ENCODE measurements at regions not wholly inside any gene's neighbourhood (a gene's known extent, or its start where the extent isn't known, plus 50 kb on each side); places are given as distances from the start of the nearest gene placed in this dataset.

GRCh38 chr6:87925373-87926060, 122.1 kb upstream of the SPACA1 start:
- TF ChIP-seq CTCF (IDR thresholded peaks at IDR 0.05; ENCODE audit: unreplicated experiment in 3 of 3), result no peak
- H3K27me3 Mint-ChIP-seq (ENCODE audit: low read depth), result peaks cover 4% of the 10 kb centered on the region
- no peaks in the 10 kb centered on the region for H3K36me3 Mint-ChIP-seq (ENCODE audit: low read depth)
- no peak overlapping the region for H3K27ac Mint-ChIP-seq
- no peaks in the 10 kb centered on the region for H3K9me3 Mint-ChIP-seq
- H3K4me3 Mint-ChIP-seq, result no peak overlapping the region
- peaks cover 26% of the 10 kb centered on the region for H3K4me1 Mint-ChIP-seq

- Mint-ChIP-seq H3K27ac (no peak overlapping the region), H3K4me3 (no peak overlapping the region), H3K27me3 (ENCODE audit: low read depth) (peaks cover 4% of the 10 kb centered on the region), H3K36me3 (ENCODE audit: low read depth) (no peaks in the 10 kb centered on the region), H3K4me1 (peaks cover 33% of the 10 kb centered on the region), H3K9me3 (no peaks in the 10 kb centered on the region)
- no peak for TF ChIP-seq CTCF (IDR thresholded peaks at IDR 0.05; ENCODE audit: unreplicated experiment in 3 of 3)
These were observed 124.1 kb upstream of the SPACA1 start for GRCh38 chr6:87923389-87924050.

GRCh38 chr6:87922947-87923330, 124.7 kb upstream of the SPACA1 start:
- no peak for TF ChIP-seq CTCF (IDR thresholded peaks at IDR 0.05; ENCODE audit: unreplicated experiment in 3 of 3)
- Mint-ChIP-seq H3K9me3 (no peaks in the 10 kb centered on the region), H3K4me1 (peaks cover 36% of the 10 kb centered on the region), H3K27me3 (ENCODE audit: low read depth) (peaks cover 4% of the 10 kb centered on the region), H3K4me3 (no peak overlapping the region), H3K36me3 (ENCODE audit: low read depth) (no peaks in the 10 kb centered on the region), H3K27ac (no peak overlapping the region)

- Mint-ChIP-seq H3K27me3 (ENCODE audit: low read depth) (peaks cover 4% of the 10 kb centered on the region), H3K4me3 (no peak overlapping the region), H3K4me1 (peaks cover 40% of the 10 kb centered on the region), H3K9me3 (no peaks in the 10 kb centered on the region), H3K36me3 (ENCODE audit: low read depth) (no peaks in the 10 kb centered on the region), H3K27ac (peak overlapping the region in 1 of 3 experiments; percentile 30)
- no peak for TF ChIP-seq CTCF (IDR thresholded peaks at IDR 0.05; ENCODE audit: unreplicated experiment in 3 of 3)
These were observed 125.3 kb upstream of the SPACA1 start for GRCh38 chr6:87922196-87922946.

- no peak for TF ChIP-seq CTCF (IDR thresholded peaks at IDR 0.05; ENCODE audit: unreplicated experiment in 3 of 3)
- Mint-ChIP-seq H3K4me1 (peaks cover 42% of the 10 kb centered on the region), H3K27me3 (ENCODE audit: low read depth) (peaks cover 4% of the 10 kb centered on the region), H3K9me3 (no peaks in the 10 kb centered on the region), H3K36me3 (ENCODE audit: low read depth) (no peaks in the 10 kb centered on the region), H3K4me3 (no peak overlapping the region), H3K27ac (no peak overlapping the region)
These were observed 126.6 kb upstream of the SPACA1 start for GRCh38 chr6:87921034-87921433.
